DLD1 (cell line): ENCODE measurements at regions not wholly inside any gene's neighbourhood (a gene's known extent, or its start where the extent isn't known, plus 50 kb on each side); places are given as distances from the start of the nearest gene placed in this dataset.

ENCODE experiments used
- in situ Hi-C: cut with HindIII; loops from 2 replicates; pipeline ENCODE4 v1.10.0; 2017; ENCODE audit warnings: low sequenced_read_pairs

- in situ Hi-C loops, result loop anchor here (10.0 kb wide), 1 partner anchor 105 kb away; no protein-coding TSS in a partner anchor
Observed at GRCh38 chr14:51539571-51540037, 112.1 kb upstream of the FRMD6 start.

- in situ Hi-C loops, result no loop called here
Observed at GRCh38 chr14:51540364-51540763, 111.3 kb upstream of the FRMD6 start.

- in situ Hi-C loops, result no loop called here
Observed at GRCh38 chr14:51544471-51544870, 107.2 kb upstream of the FRMD6 start.

- in situ Hi-C loops, result no loop called here
Observed at GRCh38 chr14:51544901-51545300, 106.8 kb upstream of the FRMD6 start.

- in situ Hi-C loops, result no loop called here
Observed at GRCh38 chr14:51545396-51545795, 106.3 kb upstream of the FRMD6 start.

GRCh38 chr14:51546099-51546498, 105.6 kb upstream of the FRMD6 start:
- in situ Hi-C loops, result no loop called here

GRCh38 chr14:51546603-51547258, 105.0 kb upstream of the FRMD6 start:
- in situ Hi-C loops, result no loop called here

GRCh38 chr14:51547260-51547659, 104.5 kb upstream of the FRMD6 start:
- in situ Hi-C loops, result no loop called here

GRCh38 chr14:51547701-51548100, 104.0 kb upstream of the FRMD6 start:
- in situ Hi-C loops, result no loop called here

- in situ Hi-C loops, result no loop called here
Observed at GRCh38 chr14:51548187-51548586, 103.5 kb upstream of the FRMD6 start.

- in situ Hi-C loops, result no loop called here
Observed at GRCh38 chr14:51550636-51551035, 101.1 kb upstream of the FRMD6 start.

GRCh38 chr14:51552275-51552674, 99.4 kb upstream of the FRMD6 start:
- in situ Hi-C loops, result no loop called here

GRCh38 chr14:51552768-51553404, 98.8 kb upstream of the FRMD6 start:
- in situ Hi-C loops, result no loop called here

GRCh38 chr14:51554339-51554920, 97.3 kb upstream of the FRMD6 start:
- in situ Hi-C loops, result no loop called here

- in situ Hi-C loops, result no loop called here
Observed at GRCh38 chr14:51554953-51555352, 96.8 kb upstream of the FRMD6 start.

GRCh38 chr14:51561141-51561540, 90.6 kb upstream of the FRMD6 start:
- in situ Hi-C loops, result no loop called here

GRCh38 chr14:51562816-51563215, 88.9 kb upstream of the FRMD6 start:
- in situ Hi-C loops, result no loop called here

- in situ Hi-C loops, result no loop called here
Observed at GRCh38 chr14:51563560-51563959, 88.2 kb upstream of the FRMD6 start.

GRCh38 chr14:51564460-51564859, 87.2 kb upstream of the FRMD6 start:
- in situ Hi-C loops, result no loop called here

- in situ Hi-C loops, result no loop called here
Observed at GRCh38 chr14:51564986-51565604, 86.6 kb upstream of the FRMD6 start.

- in situ Hi-C loops, result no loop called here
Observed at GRCh38 chr14:51566831-51567582, 84.7 kb upstream of the FRMD6 start.
